CD4-positive, alpha-beta T cell (primary cell): ENCODE measurements at regions not wholly inside any gene's neighbourhood (a gene's known extent, or its start where the extent isn't known, plus 50 kb on each side); places are given as distances from the start of the nearest gene placed in this dataset.

Experiments
- ATAC-seq: fragments of 200-7000 bp; cut with Tn5 transposase; one replicate; pipeline ENCODE4 v1.10.0; 2022; ENCODE audit warnings: mild to moderate bottlenecking; ENCODE audit not compliant: poor library complexity
- CTCF ChIA-PET: fragments of 350-600 bp; sonication (Branson Sonifier 250); formaldehyde crosslinking; loops from one replicate; lab custom pipeline; 2021; ENCODE audit warnings: antibody characterized with exemption, inconsistent platforms; lab: Charles Lee
- POLR2A ChIA-PET: fragments of 350-600 bp; sonication (Branson Sonifier 250); formaldehyde crosslinking; loops from one replicate; lab custom pipeline; 2021; ENCODE audit warnings: antibody characterized with exemption, inconsistent platforms; lab: Charles Lee
- DNase-seq, 14 experiments: peaks; one replicate each; pipeline ENCODE4 v3.0.0-alpha.2; 2013 to 2020; ENCODE audit warnings: mixed read lengths in 2 of 14
- H3K27ac ChIP-seq, 2 donors: one replicate each; pipeline versions ENCODE4 v1.5.1 to v1.7.0; 2013; ENCODE audit warnings: low read length in 2 of 2, low read depth in 1 of 2, mild to moderate bottlenecking in 1 of 2
- H3K27me3 ChIP-seq, 2 experiments: 1 replicate in 1 of 2; 2 replicates in 1 of 2; pipeline versions ENCODE4 v1.6.1 to v1.7.0; 2013; ENCODE audit warnings: low read length in 2 of 2, control low read depth in 1 of 2, mild to moderate bottlenecking in 1 of 2, moderate library complexity in 1 of 2; ENCODE audit not compliant: insufficient read depth in 2 of 2, control insufficient read depth in 1 of 2
- H3K36me3 ChIP-seq: one replicate; pipeline ENCODE4 v1.6.1; 2013; ENCODE audit warnings: low read length, control low read depth; ENCODE audit not compliant: insufficient read depth
- H3K4me1 ChIP-seq: one replicate; pipeline ENCODE4 v1.6.1; 2013; ENCODE audit warnings: low read length, control low read depth; ENCODE audit not compliant: insufficient read depth
- H3K4me3 ChIP-seq: one replicate; pipeline ENCODE4 v1.5.1; 2013; ENCODE audit warnings: mild to moderate bottlenecking, low read length, moderate library complexity
- H3K9me3 ChIP-seq, 2 experiments: 1 replicate in 1 of 2; 2 replicates in 1 of 2; pipeline versions ENCODE4 v1.6.1 to v1.7.0; 2013; ENCODE audit warnings: low read length in 2 of 2, mild to moderate bottlenecking in 2 of 2, control low read depth in 1 of 2, moderate library complexity in 1 of 2; ENCODE audit not compliant: control insufficient read depth in 1 of 2, insufficient read depth in 1 of 2
- H3K27ac Mint-ChIP-seq: one replicate; pipeline ENCODE4 v1.8.0; 2020; ENCODE audit warnings: mixed read lengths
- H3K27me3 Mint-ChIP-seq: one replicate; pipeline ENCODE4 v1.8.0; 2021; ENCODE audit warnings: mixed read lengths
- H3K36me3 Mint-ChIP-seq: one replicate; pipeline ENCODE4 v1.8.0; 2021; ENCODE audit warnings: low read depth, mixed read lengths
- H3K4me1 Mint-ChIP-seq: one replicate; pipeline ENCODE4 v1.8.0; 2021; ENCODE audit warnings: low read depth, mixed read lengths
- H3K4me3 Mint-ChIP-seq: one replicate; pipeline ENCODE4 v1.8.0; 2020; ENCODE audit warnings: mild to moderate bottlenecking, mixed read lengths
- H3K9me3 Mint-ChIP-seq: one replicate; pipeline ENCODE4 v1.8.0; 2020; ENCODE audit warnings: mixed read lengths
- CTCF ChIP-seq: fragments of 200-600 bp; IDR thresholded peaks from one replicate; pipeline ENCODE4 v1.8.0; 2022; ENCODE audit warnings: antibody characterized with exemption, mild to moderate bottlenecking
- intact Hi-C, 2 experiments: fragments of 100-400 bp; cut with DNase I in 1 of 2; cut with micrococcal nuclease in 1 of 2; formaldehyde crosslinking; loops; one replicate each; pipeline versions ENCODE4 v1.15.1 to v1.9.0; 2023 to 2025; cut with DNase I, micrococcal nuclease

GRCh38 chr9:27633764-27634163, 60.5 kb upstream of the C9orf72 start:
- intact Hi-C loops, result no loop called here

GRCh38 chr9:27634879-27635278, 61.6 kb upstream of the C9orf72 start:
- Mint-ChIP-seq H3K27me3 (peaks cover 4% of the 10 kb centered on the region), H3K4me1 (no peaks in the 10 kb centered on the region), H3K9me3 (no peaks in the 10 kb centered on the region), H3K4me3 (no peak overlapping the region), H3K36me3 (no peaks in the 10 kb centered on the region), H3K27ac (no peak overlapping the region)
- H3K27ac ChIP-seq, result no peak overlapping the region
- DNase-seq (peak in 3 of 14 experiments; percentile 23 to 35 (median 31)), ATAC-seq (no peak)
- intact Hi-C loops, result no loop called here
- CTCF ChIA-PET, result interaction anchor here (1.1 kb wide), 1 partner anchor 8 kb away, joined by 3 read pairs; no protein-coding TSS in a partner anchor
- H3K4me1 ChIP-seq, result no peaks in the 10 kb centered on the region
- TF ChIP-seq CTCF, result no peak
- H3K36me3 ChIP-seq, result no peaks in the 10 kb centered on the region
- POLR2A ChIA-PET, result no interaction called here
- H3K9me3 ChIP-seq, result no peaks in the 10 kb centered on the region
- peaks cover 2 to 14% of the 10 kb centered on the region in 2 experiments for H3K27me3 ChIP-seq
- H3K4me3 ChIP-seq, result no peak overlapping the region

More at GRCh38 chr9:27633764-27634163, 60.5 kb upstream of the C9orf72 start:
- H3K27me3 ChIP-seq, result peaks cover 0 to 14% of the 10 kb centered on the region in 2 experiments
- no peak overlapping the region for H3K4me3 ChIP-seq
- Mint-ChIP-seq H3K4me3 (no peak overlapping the region), H3K9me3 (no peaks in the 10 kb centered on the region), H3K36me3 (no peaks in the 10 kb centered on the region), H3K27ac (no peak overlapping the region), H3K27me3 (peaks cover 4% of the 10 kb centered on the region), H3K4me1 (no peaks in the 10 kb centered on the region)
- no peaks in the 10 kb centered on the region for H3K36me3 ChIP-seq
- no peak for TF ChIP-seq CTCF
- DNase-seq (peak in 1 of 14 experiments; percentile 6), ATAC-seq (no peak)
- ChIA-PET POLR2A (no interaction called here), CTCF (no interaction called here)
- H3K4me1 ChIP-seq, result no peaks in the 10 kb centered on the region
- H3K27ac ChIP-seq, result no peak overlapping the region
- H3K9me3 ChIP-seq, result no peaks in the 10 kb centered on the region

GRCh38 chr9:27638716-27639115, 65.4 kb upstream of the C9orf72 start:
- H3K9me3 ChIP-seq, result no peaks in the 10 kb centered on the region
- ATAC-seq (no peak), DNase-seq (no peak)
- intact Hi-C loops, result no loop called here
- CTCF ChIA-PET, result interaction anchor here (0.6 kb wide), 1 partner anchor 132 kb away, joined by 3 read pairs; no protein-coding TSS in a partner anchor
- no peaks in the 10 kb centered on the region for H3K4me1 ChIP-seq
- Mint-ChIP-seq H3K4me3 (no peak overlapping the region), H3K27ac (no peak overlapping the region), H3K27me3 (peaks cover 11% of the 10 kb centered on the region), H3K4me1 (no peaks in the 10 kb centered on the region), H3K9me3 (no peaks in the 10 kb centered on the region), H3K36me3 (no peaks in the 10 kb centered on the region)
- TF ChIP-seq CTCF, result no peak
- peaks cover 2 to 3% of the 10 kb centered on the region in 2 experiments for H3K27me3 ChIP-seq
- no peaks in the 10 kb centered on the region for H3K36me3 ChIP-seq
- no peak overlapping the region for H3K27ac ChIP-seq
- H3K4me3 ChIP-seq, result no peak overlapping the region
- POLR2A ChIA-PET, result no interaction called here
